Progenitor cell of endocrine pancreas (in vitro differentiated cells): ENCODE measurements at regions not wholly inside any gene's neighbourhood (a gene's known extent, or its start where the extent isn't known, plus 50 kb on each side); places are given as distances from the start of the nearest gene placed in this dataset.

Experiments used
- DNase-seq: peaks from one replicate; pipeline ENCODE4 v3.0.0; 2021; ENCODE audit warnings: low spot score; ENCODE audit not compliant: unreplicated experiment
- H3K27ac Mint-ChIP-seq: 2 replicates; pipeline ENCODE4 v1.8.0; 2021; ENCODE audit warnings: mild to moderate bottlenecking, moderate library complexity, mixed read lengths
- H3K27me3 Mint-ChIP-seq: 2 replicates; pipeline ENCODE4 v1.8.0; 2021; ENCODE audit warnings: mixed read lengths
- H3K36me3 Mint-ChIP-seq: 2 replicates; pipeline ENCODE4 v1.8.0; 2022; ENCODE audit warnings: mixed read lengths; ENCODE audit not compliant: insufficient read depth
- H3K4me1 Mint-ChIP-seq: 2 replicates; pipeline ENCODE4 v1.8.0; 2021; ENCODE audit warnings: low read depth, mixed read lengths
- H3K4me3 Mint-ChIP-seq: 2 replicates; pipeline ENCODE4 v1.8.0; 2021; ENCODE audit warnings: low read depth, mild to moderate bottlenecking, moderate library complexity, mixed read lengths
- H3K9me3 Mint-ChIP-seq: 2 replicates; pipeline ENCODE4 v1.8.0; 2021; ENCODE audit warnings: low read depth, mixed read lengths
- CTCF ChIP-seq: fragments of 200-600 bp; sonication (generic); IDR thresholded peaks from one replicate; pipeline ENCODE4 v1.5.0; 2021; ENCODE audit warnings: antibody characterized with exemption, mild to moderate bottlenecking; ENCODE audit not compliant: unreplicated experiment

GRCh38 chr14:97747316-97747715 is 950.1 kb downstream of the VRK1 start:
- H3K27me3 Mint-ChIP-seq: peaks cover 7% of the 10 kb centered on the region
- H3K27ac Mint-ChIP-seq: no peak overlapping the region
- no peak for DNase-seq
- H3K4me1 Mint-ChIP-seq: no peaks in the 10 kb centered on the region
- no peak for TF ChIP-seq CTCF
- H3K36me3 Mint-ChIP-seq: no peaks in the 10 kb centered on the region
- no peaks in the 10 kb centered on the region for H3K9me3 Mint-ChIP-seq
- no peak overlapping the region for H3K4me3 Mint-ChIP-seq

- no peak overlapping the region for H3K27ac Mint-ChIP-seq
- DNase-seq: no peak
- TF ChIP-seq CTCF: no peak
- H3K9me3 Mint-ChIP-seq: no peaks in the 10 kb centered on the region
- H3K4me3 Mint-ChIP-seq: no peak overlapping the region
- H3K36me3 Mint-ChIP-seq: no peaks in the 10 kb centered on the region
- H3K4me1 Mint-ChIP-seq: no peaks in the 10 kb centered on the region
- H3K27me3 Mint-ChIP-seq: peaks cover 7% of the 10 kb centered on the region
These were observed 951.4 kb downstream of the VRK1 start for GRCh38 chr14:97748616-97749015.

- Mint-ChIP-seq H3K27ac (no peak overlapping the region), H3K36me3 (no peaks in the 10 kb centered on the region), H3K4me3 (no peak overlapping the region), H3K9me3 (no peaks in the 10 kb centered on the region), H3K4me1 (no peaks in the 10 kb centered on the region), H3K27me3 (peaks cover 18% of the 10 kb centered on the region)
- TF ChIP-seq CTCF: no peak
- no peak for DNase-seq
These were observed 960.3 kb downstream of the VRK1 start for GRCh38 chr14:97757491-97757890.

GRCh38 chr14:97760050-97760449 is 962.9 kb downstream of the VRK1 start:
- Mint-ChIP-seq H3K9me3 (no peaks in the 10 kb centered on the region), H3K27me3 (peaks cover 24% of the 10 kb centered on the region), H3K36me3 (no peaks in the 10 kb centered on the region), H3K4me3 (no peak overlapping the region), H3K4me1 (peaks cover 3% of the 10 kb centered on the region), H3K27ac (no peak overlapping the region)
- TF ChIP-seq CTCF: no peak
- DNase-seq: no peak

- DNase-seq: no peak
- peaks cover 26% of the 10 kb centered on the region for H3K27me3 Mint-ChIP-seq
- H3K27ac Mint-ChIP-seq: no peak overlapping the region
- H3K4me1 Mint-ChIP-seq: peaks cover 3% of the 10 kb centered on the region
- no peak for TF ChIP-seq CTCF
- no peaks in the 10 kb centered on the region for H3K9me3 Mint-ChIP-seq
- H3K36me3 Mint-ChIP-seq: no peaks in the 10 kb centered on the region
- no peak overlapping the region for H3K4me3 Mint-ChIP-seq
These were observed 965.2 kb downstream of the VRK1 start for GRCh38 chr14:97762386-97762785.
